Loucy (cell line): ENCODE measurements at regions not wholly inside any gene's neighbourhood (a gene's known extent, or its start where the extent isn't known, plus 50 kb on each side); places are given as distances from the start of the nearest gene placed in this dataset.

Experiments used
- CTCF ChIP-seq: fragments of 200-600 bp; sonication (generic); conservative IDR thresholded peaks from 2 replicates; pipeline ENCODE4 v1.5.1; 2014; ENCODE audit warnings: mild to moderate bottlenecking, antibody characterized with exemption, low read length
- EZH2phosphoT487 ChIP-seq: fragments of 200-600 bp; IDR thresholded peaks from 2 replicates; pipeline ENCODE4 v1.6.1; 2018; ENCODE audit warnings: antibody characterized with exemption, mild to moderate bottlenecking, moderate library complexity, borderline replicate concordance

GRCh38 chrX:143165778-143166177, 140.1 kb downstream of the SPANXN4 start:
- TF ChIP-seq CTCF (no peak), EZH2phosphoT487 (no peak)
